Muscle of leg (tissue), 3 donors: ENCODE measurements at regions not wholly inside any gene's neighbourhood (a gene's known extent, or its start where the extent isn't known, plus 50 kb on each side); places are given as distances from the start of the nearest gene placed in this dataset.

ENCODE experiments used
- DNase-seq: peaks from one replicate; pipeline ENCODE4 v3.0.0; 2013
- H3K27ac ChIP-seq: one replicate; pipeline ENCODE4 v1.5.1; 2013; ENCODE audit warnings: mild to moderate bottlenecking, low read length, control low read depth
- H3K27me3 ChIP-seq: one replicate; pipeline ENCODE4 v1.6.1; 2013; ENCODE audit warnings: low read length; ENCODE audit not compliant: control insufficient read depth, insufficient read depth
- H3K36me3 ChIP-seq: one replicate; pipeline ENCODE4 v1.6.1; 2013; ENCODE audit warnings: low read length; ENCODE audit not compliant: control insufficient read depth, insufficient read depth
- H3K4me1 ChIP-seq: one replicate; pipeline ENCODE4 v1.6.1; 2013; ENCODE audit warnings: low read length; ENCODE audit not compliant: control insufficient read depth, insufficient read depth
- H3K4me3 ChIP-seq: one replicate; pipeline ENCODE4 v1.5.1; 2013; ENCODE audit warnings: low read length, control low read depth
- H3K9me3 ChIP-seq: replicated peaks from 2 replicates; pipeline ENCODE4 v1.6.1; 2013; ENCODE audit warnings: low read depth, low read length; ENCODE audit not compliant: control insufficient read depth
- WGBS: methylation state at CpG from one replicate; pipeline ENCODE4 v1.1.5; 2013; ENCODE audit warnings: missing lambda C conversion rate; ENCODE audit not compliant: insufficient coverage; 5-methylcytosine and 5-hydroxymethylcytosine counted together

DNA sequence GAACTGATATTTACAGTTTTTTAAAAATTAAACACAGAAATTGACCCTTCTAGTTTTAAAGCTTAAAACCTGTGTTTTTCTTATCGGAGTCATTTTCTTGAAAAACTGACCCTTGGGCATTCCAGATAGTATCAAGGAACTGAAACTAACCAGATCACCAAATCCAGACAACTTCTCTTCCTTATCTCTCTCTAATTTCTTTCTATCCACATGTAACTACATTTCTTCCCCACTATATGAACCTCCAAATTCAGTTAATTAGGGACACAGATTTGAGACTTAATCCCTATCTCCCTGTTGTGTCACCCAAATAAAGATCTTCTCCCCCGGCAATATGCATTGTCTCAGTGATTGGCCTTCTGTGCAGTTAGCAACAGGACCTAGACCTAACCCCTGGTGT is 1643.0 kb upstream of the CDH6 start:
- H3K27ac ChIP-seq = no peak overlapping the region
- H3K4me3 ChIP-seq = no peak overlapping the region
- 73% methylated on average over 2 of the region's 2 CpGs for WGBS
- no peaks in the 10 kb centered on the region for H3K4me1 ChIP-seq
- H3K27me3 ChIP-seq = no peaks in the 10 kb centered on the region
- no peak for DNase-seq
- peaks cover 11% of the 10 kb centered on the region for H3K9me3 ChIP-seq
- H3K36me3 ChIP-seq = no peaks in the 10 kb centered on the region

DNA sequence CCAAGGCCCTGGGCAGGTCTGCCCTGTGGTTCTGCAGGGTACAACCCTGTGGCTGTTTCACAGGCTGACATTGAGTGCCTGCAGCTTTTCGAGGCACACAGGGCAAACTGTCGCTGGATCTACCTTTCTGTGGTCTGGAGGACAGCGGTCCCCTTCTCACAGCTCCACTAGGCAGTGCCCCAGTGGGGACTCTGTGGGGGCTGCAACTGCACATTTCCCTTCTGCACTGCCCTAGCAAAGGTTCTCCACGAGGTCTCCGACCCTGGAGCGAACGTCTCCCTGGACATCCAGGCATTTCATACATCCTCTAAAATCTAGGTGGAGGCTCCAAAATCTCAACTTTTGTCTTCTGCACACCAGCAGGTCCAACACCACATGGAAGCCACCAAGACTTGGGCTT is 1645.2 kb upstream of the CDH6 start:
- H3K27ac ChIP-seq = no peak overlapping the region
- 84% methylated on average over 7 of the region's 7 CpGs for WGBS
- DNase-seq = no peak
- H3K4me1 ChIP-seq = no peaks in the 10 kb centered on the region
- peaks cover 3% of the 10 kb centered on the region for H3K9me3 ChIP-seq
- no peaks in the 10 kb centered on the region for H3K36me3 ChIP-seq
- no peaks in the 10 kb centered on the region for H3K27me3 ChIP-seq
- no peak overlapping the region for H3K4me3 ChIP-seq

DNA sequence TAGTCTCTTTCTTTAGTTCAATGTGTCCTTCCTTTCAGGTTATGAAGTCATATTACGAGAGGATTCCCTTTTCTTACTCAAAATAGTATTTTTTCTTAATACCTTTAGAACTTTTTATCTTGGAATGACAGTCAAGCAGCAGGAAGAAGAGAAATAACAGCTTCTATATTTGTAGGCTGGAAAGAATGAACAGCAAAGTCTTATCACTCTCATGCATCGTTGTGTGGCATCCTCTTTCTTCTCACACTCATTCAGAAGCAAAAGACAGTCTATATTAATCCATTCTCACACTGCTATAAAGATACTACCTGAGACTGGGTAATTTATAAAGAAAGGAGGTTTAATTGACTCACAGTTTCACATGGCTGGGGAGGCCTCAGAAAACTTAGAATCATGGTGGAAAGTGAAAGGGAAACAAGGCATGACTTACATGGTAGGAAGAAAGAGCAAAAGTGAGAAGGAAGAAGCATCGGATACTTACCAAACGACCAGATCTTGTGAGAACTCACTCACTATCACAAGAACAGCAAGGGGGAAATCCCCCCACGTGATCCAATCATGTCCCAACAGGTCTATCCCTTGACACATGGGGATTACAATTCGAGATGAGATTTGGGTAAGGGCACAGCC is 1646.1 kb upstream of the CDH6 start:
- no peaks in the 10 kb centered on the region for H3K27me3 ChIP-seq
- no peak overlapping the region for H3K27ac ChIP-seq
- no peaks in the 10 kb centered on the region for H3K36me3 ChIP-seq
- DNase-seq = no peak
- no peaks in the 10 kb centered on the region for H3K4me1 ChIP-seq
- peaks cover 6% of the 10 kb centered on the region for H3K9me3 ChIP-seq
- H3K4me3 ChIP-seq = no peak overlapping the region
- WGBS = no CpG with 5 or more reads among the region's 6 CpGs

DNA sequence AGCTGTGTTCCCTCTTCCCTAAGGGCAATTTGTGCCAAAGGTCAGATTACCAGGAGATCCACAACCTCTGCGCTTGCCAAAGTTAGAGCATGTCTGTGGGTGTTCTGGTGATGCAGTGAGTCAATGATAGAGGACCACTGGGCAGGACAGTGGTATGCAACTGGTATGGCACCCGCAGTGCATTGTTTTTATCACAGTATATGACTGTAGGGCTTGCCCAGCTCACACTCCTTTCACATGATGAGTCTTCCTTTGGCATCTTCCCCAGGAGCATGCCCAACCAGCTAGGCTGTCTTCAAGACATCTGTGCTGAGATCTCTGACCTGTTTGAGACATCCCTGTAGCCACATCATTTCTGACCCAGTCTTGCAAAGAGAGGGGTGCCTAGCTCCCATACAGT is 1650.0 kb upstream of the CDH6 start:
- 85% methylated on average over 2 of the region's 2 CpGs for WGBS
- no peaks in the 10 kb centered on the region for H3K4me1 ChIP-seq
- H3K36me3 ChIP-seq = no peaks in the 10 kb centered on the region
- DNase-seq = no peak
- no peak overlapping the region for H3K4me3 ChIP-seq
- peaks cover 8% of the 10 kb centered on the region for H3K9me3 ChIP-seq
- H3K27ac ChIP-seq = no peak overlapping the region
- H3K27me3 ChIP-seq = no peaks in the 10 kb centered on the region

DNA sequence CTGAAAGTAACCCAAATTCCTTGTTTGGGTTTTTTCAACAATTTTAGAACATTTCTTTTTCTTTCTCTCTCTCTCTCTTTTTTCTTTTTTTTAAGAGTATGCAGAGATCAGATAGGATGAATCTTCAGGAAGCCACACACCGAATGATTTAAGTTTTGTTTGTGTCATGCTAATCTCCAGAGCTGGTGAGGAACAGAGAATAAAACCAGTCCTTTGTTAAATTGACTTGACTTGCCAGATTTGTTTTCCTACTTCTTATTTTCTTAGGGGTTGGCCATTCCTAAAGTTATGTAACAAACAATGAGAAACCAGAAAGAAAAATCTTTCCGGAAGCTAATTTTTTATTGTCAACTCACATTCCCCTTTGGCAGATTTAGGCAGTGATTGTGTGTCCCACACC is 1669.3 kb upstream of the CDH6 start:
- no peaks in the 10 kb centered on the region for H3K4me1 ChIP-seq
- H3K27ac ChIP-seq = no peak overlapping the region
- no peaks in the 10 kb centered on the region for H3K27me3 ChIP-seq
- WGBS = no CpG with 5 or more reads among the region's 2 CpGs
- H3K36me3 ChIP-seq = no peaks in the 10 kb centered on the region
- no peaks in the 10 kb centered on the region for H3K9me3 ChIP-seq
- no peak for DNase-seq
- H3K4me3 ChIP-seq = no peak overlapping the region

- Histone ChIP-seq H3K9me3 (no peaks in the 10 kb centered on the region), H3K4me1 (no peaks in the 10 kb centered on the region), H3K27me3 (no peaks in the 10 kb centered on the region), H3K27ac (no peak overlapping the region), H3K36me3 (no peaks in the 10 kb centered on the region), H3K4me3 (no peak overlapping the region)
- WGBS = no CpG with 5 or more reads among the region's 2 CpGs
- DNase-seq = no peak
Observed at GRCh38 chr5:29518176-29518575, 1675.3 kb upstream of the CDH6 start.

DNA sequence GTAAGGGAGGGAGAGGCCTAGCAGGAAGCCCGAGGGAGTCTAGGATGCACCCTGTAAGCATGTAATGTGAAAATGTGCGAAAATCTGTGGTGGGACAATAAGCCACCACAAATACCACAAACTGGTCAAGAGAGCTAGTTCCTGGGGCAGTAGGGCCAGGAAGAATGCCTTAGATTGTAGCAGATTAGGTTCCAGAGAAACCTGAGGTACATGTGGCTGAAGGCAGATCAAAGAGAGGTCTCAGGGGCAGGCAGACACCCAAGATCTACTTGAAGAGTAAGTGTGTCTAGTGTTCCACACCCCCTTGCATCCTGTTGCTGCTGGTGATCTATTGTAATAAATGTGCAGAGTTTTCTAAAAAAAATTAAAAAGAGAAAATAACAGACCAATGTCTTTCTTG is 1677.3 kb upstream of the CDH6 start:
- WGBS = no CpG with 5 or more reads among the region's 2 CpGs
- H3K36me3 ChIP-seq = no peaks in the 10 kb centered on the region
- no peaks in the 10 kb centered on the region for H3K9me3 ChIP-seq
- H3K27ac ChIP-seq = no peak overlapping the region
- no peak for DNase-seq
- no peak overlapping the region for H3K4me3 ChIP-seq
- H3K4me1 ChIP-seq = no peaks in the 10 kb centered on the region
- H3K27me3 ChIP-seq = no peaks in the 10 kb centered on the region

GRCh38 chr5:29508131-29508530 is 1685.4 kb upstream of the CDH6 start:
- Histone ChIP-seq H3K27ac (no peak overlapping the region), H3K4me3 (no peak overlapping the region), H3K27me3 (no peaks in the 10 kb centered on the region), H3K9me3 (no peaks in the 10 kb centered on the region), H3K36me3 (no peaks in the 10 kb centered on the region), H3K4me1 (no peaks in the 10 kb centered on the region)
- no peak for DNase-seq
- no CpG with 5 or more reads among the region's 2 CpGs for WGBS

GRCh38 chr5:29504411-29504810 is 1689.1 kb upstream of the CDH6 start:
- Histone ChIP-seq H3K27me3 (no peaks in the 10 kb centered on the region), H3K4me3 (no peak overlapping the region), H3K9me3 (no peaks in the 10 kb centered on the region), H3K27ac (no peak overlapping the region), H3K4me1 (no peaks in the 10 kb centered on the region), H3K36me3 (no peaks in the 10 kb centered on the region)
- no peak for DNase-seq
- WGBS = no CpG with 5 or more reads among the region's 1 CpG

- H3K27me3 ChIP-seq = no peaks in the 10 kb centered on the region
- H3K27ac ChIP-seq = no peak overlapping the region
- H3K9me3 ChIP-seq = peaks cover 6% of the 10 kb centered on the region
- H3K4me3 ChIP-seq = no peak overlapping the region
- 70% methylated on average over 2 of the region's 4 CpGs for WGBS
- no peaks in the 10 kb centered on the region for H3K4me1 ChIP-seq
- no peaks in the 10 kb centered on the region for H3K36me3 ChIP-seq
- no peak for DNase-seq
Observed at GRCh38 chr5:29498860-29499259, 1694.6 kb upstream of the CDH6 start.

DNA sequence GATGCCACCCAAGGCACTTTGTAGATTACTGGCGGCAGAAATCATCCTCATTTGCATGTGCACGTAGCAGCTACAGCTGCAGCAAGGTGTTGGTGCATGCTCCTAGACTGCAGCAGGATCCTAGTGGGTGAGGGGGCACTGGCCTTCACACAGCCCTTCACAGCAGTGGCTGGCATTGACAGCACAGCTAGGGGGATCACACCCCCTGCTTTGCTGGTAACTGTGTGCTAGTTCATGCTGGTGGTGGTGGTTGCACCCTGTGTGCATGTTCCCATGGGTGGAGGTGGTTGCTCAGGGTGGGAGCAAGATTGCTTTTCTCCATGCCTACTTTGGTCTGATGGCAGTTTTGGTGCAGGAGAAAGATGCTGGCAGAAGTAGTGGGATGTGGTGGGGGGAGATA is 1695.1 kb upstream of the CDH6 start:
- Histone ChIP-seq H3K4me1 (no peaks in the 10 kb centered on the region), H3K9me3 (peaks cover 6% of the 10 kb centered on the region), H3K27ac (no peak overlapping the region), H3K36me3 (no peaks in the 10 kb centered on the region), H3K27me3 (no peaks in the 10 kb centered on the region), H3K4me3 (no peak overlapping the region)
- no peak for DNase-seq
- WGBS = 90% methylated on average over 2 of the region's 2 CpGs
